ENCODE measurements at regions not wholly inside any gene's neighbourhood (a gene's known extent, or its start where the extent isn't known, plus 50 kb on each side); places are given as distances from the start of the nearest gene placed in this dataset.

DNA sequence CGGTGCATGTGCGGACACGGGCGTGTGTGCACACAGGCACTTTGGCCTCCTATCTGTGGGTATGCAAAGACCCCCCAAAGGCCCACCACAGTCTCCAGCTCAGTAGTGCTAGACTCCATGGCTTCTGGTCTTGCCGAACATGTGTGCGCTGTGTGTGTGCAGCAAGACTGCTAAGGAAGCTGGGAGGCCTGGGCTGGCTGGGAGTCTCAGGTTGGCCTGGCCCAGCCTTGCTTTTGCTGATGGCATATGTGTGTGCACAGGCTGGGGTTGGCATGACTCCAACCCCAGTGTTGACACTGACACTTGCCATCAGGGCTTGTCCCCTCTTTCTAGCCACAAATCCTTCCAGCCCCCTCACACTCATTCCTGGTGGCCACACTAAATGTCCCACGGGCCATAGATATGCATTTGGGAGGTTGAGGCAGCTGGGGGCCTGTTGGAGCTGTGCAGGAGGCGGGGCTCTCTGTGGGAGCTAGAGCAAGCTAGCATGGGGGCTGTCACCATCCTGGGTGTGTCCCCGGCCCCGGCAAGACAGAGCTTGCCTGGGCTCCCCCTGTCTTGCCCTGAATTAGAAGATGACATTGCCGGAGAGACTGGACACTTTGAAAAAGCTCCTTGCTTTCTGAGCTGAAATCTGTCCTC, 60.9 kb upstream of the NECTIN1 start:
- no peak for DNase-seq (ENCODE audit: unreplicated experiment)
- no peaks in the 10 kb centered on the region for H3K9me3 Mint-ChIP-seq (ENCODE audit: unreplicated experiment)
- no peaks in the 10 kb centered on the region for H3K4me1 Mint-ChIP-seq (ENCODE audit: insufficient read depth, unreplicated experiment)
- ChIA-PET POLR2A (interaction anchor here (0.6 kb wide), 1 partner anchor 165 kb away, joined by 3 read pairs; no protein-coding TSS in a partner anchor), CTCF (interaction anchor here (0.6 kb wide), 1 partner anchor 176 kb away, joined by 4 read pairs; no protein-coding TSS in a partner anchor)
- TF ChIP-seq, protein P1, sequence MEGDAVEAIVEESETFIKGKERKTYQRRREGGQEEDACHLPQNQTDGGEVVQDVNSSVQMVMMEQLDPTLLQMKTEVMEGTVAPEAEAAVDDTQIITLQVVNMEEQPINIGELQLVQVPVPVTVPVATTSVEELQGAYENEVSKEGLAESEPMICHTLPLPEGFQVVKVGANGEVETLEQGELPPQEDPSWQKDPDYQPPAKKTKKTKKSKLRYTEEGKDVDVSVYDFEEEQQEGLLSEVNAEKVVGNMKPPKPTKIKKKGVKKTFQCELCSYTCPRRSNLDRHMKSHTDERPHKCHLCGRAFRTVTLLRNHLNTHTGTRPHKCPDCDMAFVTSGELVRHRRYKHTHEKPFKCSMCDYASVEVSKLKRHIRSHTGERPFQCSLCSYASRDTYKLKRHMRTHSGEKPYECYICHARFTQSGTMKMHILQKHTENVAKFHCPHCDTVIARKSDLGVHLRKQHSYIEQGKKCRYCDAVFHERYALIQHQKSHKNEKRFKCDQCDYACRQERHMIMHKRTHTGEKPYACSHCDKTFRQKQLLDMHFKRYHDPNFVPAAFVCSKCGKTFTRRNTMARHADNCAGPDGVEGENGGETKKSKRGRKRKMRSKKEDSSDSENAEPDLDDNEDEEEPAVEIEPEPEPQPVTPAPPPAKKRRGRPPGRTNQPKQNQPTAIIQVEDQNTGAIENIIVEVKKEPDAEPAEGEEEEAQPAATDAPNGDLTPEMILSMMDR (IDR thresholded peaks at IDR 0.05; ENCODE audit: unreplicated experiment) = no peak
- intact Hi-C loops (cut with micrococcal nuclease) = loop anchor here (10.0 kb wide), 1 partner anchor 75 kb away; no protein-coding TSS in a partner anchor
- H3K27ac Mint-ChIP-seq (ENCODE audit: low read depth, unreplicated experiment) = no peak overlapping the region
- no peak overlapping the region for H3K4me3 Mint-ChIP-seq (ENCODE audit: unreplicated experiment)
- no TSS peak for BruUV-seq (replicated peaks)
- no peaks in the 10 kb centered on the region for H3K36me3 Mint-ChIP-seq (ENCODE audit: insufficient read depth, unreplicated experiment)
- peaks cover 11% of the 10 kb centered on the region for H3K27me3 Mint-ChIP-seq (ENCODE audit: insufficient read depth, unreplicated experiment)

DNA sequence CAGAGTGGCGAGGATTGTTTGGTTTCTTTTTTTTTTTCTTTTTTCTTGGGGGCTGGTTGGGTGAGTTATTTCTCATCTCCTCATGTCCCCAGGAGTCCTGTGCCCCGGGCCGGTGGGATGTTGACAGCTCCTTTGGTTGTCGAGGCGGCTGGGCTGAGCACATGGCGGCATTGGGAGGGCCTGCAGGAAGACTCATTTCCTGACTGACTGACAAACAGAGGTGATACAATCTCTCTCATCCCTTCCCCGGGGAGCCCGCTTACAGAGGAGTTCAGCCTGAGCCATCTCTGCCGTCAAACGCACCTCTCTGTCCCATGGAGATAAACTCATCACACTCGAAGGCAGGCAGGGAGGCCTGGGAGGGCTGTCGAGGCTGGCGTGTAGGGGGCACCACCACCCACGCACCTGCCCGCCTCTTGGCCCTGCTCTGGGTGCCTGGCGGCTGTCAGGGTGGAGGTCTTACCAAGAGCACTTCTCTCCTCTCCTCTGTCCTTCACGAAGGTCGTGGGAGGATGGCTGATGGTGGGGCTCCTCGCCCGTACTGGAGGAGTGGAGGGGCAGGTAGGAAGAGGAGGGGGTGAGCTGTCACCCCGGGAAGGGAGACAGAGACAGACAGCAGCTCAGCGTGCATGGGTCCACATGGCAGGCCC, 60.0 kb upstream of the NECTIN1 start:
- no peaks in the 10 kb centered on the region for H3K9me3 Mint-ChIP-seq (ENCODE audit: unreplicated experiment)
- TF ChIP-seq, protein P1 (IDR thresholded peaks at IDR 0.05; ENCODE audit: unreplicated experiment) = no peak
- no peaks in the 10 kb centered on the region for H3K36me3 Mint-ChIP-seq (ENCODE audit: insufficient read depth, unreplicated experiment)
- H3K27ac Mint-ChIP-seq (ENCODE audit: low read depth, unreplicated experiment) = no peak overlapping the region
- DNase-seq (ENCODE audit: unreplicated experiment) = no peak
- H3K4me1 Mint-ChIP-seq (ENCODE audit: insufficient read depth, unreplicated experiment) = no peaks in the 10 kb centered on the region
- H3K4me3 Mint-ChIP-seq (ENCODE audit: unreplicated experiment) = no peak overlapping the region
- peaks cover 11% of the 10 kb centered on the region for H3K27me3 Mint-ChIP-seq (ENCODE audit: insufficient read depth, unreplicated experiment)
- CTCF ChIA-PET = interaction anchor here (0.6 kb wide), 1 partner anchor 177 kb away, joined by 4 read pairs; no protein-coding TSS in a partner anchor
- intact Hi-C loops (cut with micrococcal nuclease) = no loop called here
- BruUV-seq (replicated peaks) = no TSS peak
- POLR2A ChIA-PET = interaction anchor here (0.6 kb wide), 1 partner anchor 166 kb away, joined by 3 read pairs; no protein-coding TSS in a partner anchor

GRCh38 chr11:119788096-119788883, 59.3 kb upstream of the NECTIN1 start:
- Mint-ChIP-seq H3K36me3 (ENCODE audit: insufficient read depth, unreplicated experiment) (no peaks in the 10 kb centered on the region), H3K9me3 (ENCODE audit: unreplicated experiment) (no peaks in the 10 kb centered on the region), H3K4me1 (ENCODE audit: insufficient read depth, unreplicated experiment) (no peaks in the 10 kb centered on the region), H3K27ac (ENCODE audit: low read depth, unreplicated experiment) (no peak overlapping the region), H3K4me3 (ENCODE audit: unreplicated experiment) (no peak overlapping the region), H3K27me3 (ENCODE audit: insufficient read depth, unreplicated experiment) (peaks cover 11% of the 10 kb centered on the region)
- TF ChIP-seq, protein P1 (IDR thresholded peaks at IDR 0.05; ENCODE audit: unreplicated experiment) = no peak
- POLR2A ChIA-PET = no interaction called here
- intact Hi-C loops (cut with micrococcal nuclease) = no loop called here
- CTCF ChIA-PET = no interaction called here
- no TSS peak for BruUV-seq (replicated peaks)
- DNase-seq (ENCODE audit: unreplicated experiment) = no peak

- intact Hi-C loops (cut with micrococcal nuclease) = no loop called here
- Mint-ChIP-seq H3K9me3 (ENCODE audit: unreplicated experiment) (no peaks in the 10 kb centered on the region), H3K27me3 (ENCODE audit: insufficient read depth, unreplicated experiment) (peaks cover 14% of the 10 kb centered on the region), H3K4me1 (ENCODE audit: insufficient read depth, unreplicated experiment) (no peaks in the 10 kb centered on the region), H3K4me3 (ENCODE audit: unreplicated experiment) (no peak overlapping the region), H3K27ac (ENCODE audit: low read depth, unreplicated experiment) (no peak overlapping the region), H3K36me3 (ENCODE audit: insufficient read depth, unreplicated experiment) (no peaks in the 10 kb centered on the region)
- no peak for DNase-seq (ENCODE audit: unreplicated experiment)
- TF ChIP-seq, protein P1 (IDR thresholded peaks at IDR 0.05; ENCODE audit: unreplicated experiment) = no peak
- no TSS peak for BruUV-seq (replicated peaks)
- CTCF ChIA-PET = interaction anchor here (0.6 kb wide), 1 partner anchor 70 kb away, joined by 4 read pairs; no protein-coding TSS in a partner anchor
- POLR2A ChIA-PET = interaction anchor here (0.7 kb wide), 1 partner anchor 208 kb away, joined by 3 read pairs; no protein-coding TSS in a partner anchor
Measured at GRCh38 chr11:119787074-119787461, 58.1 kb upstream of the NECTIN1 start.

All from MCF 10A (cell line).